ENCODE measurements at regions not wholly inside any gene's neighbourhood (a gene's known extent, or its start where the extent isn't known, plus 50 kb on each side); places are given as distances from the start of the nearest gene placed in this dataset.

- no peak for DNase-seq (ENCODE audit: low read depth)
Observed at GRCh38 chr16:65445313-65446260, 323.7 kb upstream of the CDH11 start.

GRCh38 chr16:65441501-65441900 is 319.6 kb upstream of the CDH11 start:
- DNase-seq (ENCODE audit: low read depth), result no peak

GRCh38 chr16:65429504-65430181 is 307.8 kb upstream of the CDH11 start:
- no peak for DNase-seq (ENCODE audit: low read depth)

- DNase-seq (ENCODE audit: low read depth), result no peak
Observed at GRCh38 chr16:65426484-65426883, 304.6 kb upstream of the CDH11 start.

GRCh38 chr16:65422934-65423333 is 301.1 kb upstream of the CDH11 start:
- DNase-seq (ENCODE audit: low read depth), result no peak

GRCh38 chr16:65421596-65421995 is 299.7 kb upstream of the CDH11 start:
- no peak for DNase-seq (ENCODE audit: low read depth)

GRCh38 chr16:65418435-65418834 is 296.6 kb upstream of the CDH11 start:
- peak; percentile 40 for DNase-seq (ENCODE audit: low read depth)

GRCh38 chr16:65415460-65415859 is 293.6 kb upstream of the CDH11 start:
- DNase-seq (ENCODE audit: low read depth), result peak; percentile 92

GRCh38 chr16:65414284-65414984 is 292.6 kb upstream of the CDH11 start:
- peak; percentile 95 for DNase-seq (ENCODE audit: low read depth)

- no peak for DNase-seq (ENCODE audit: low read depth)
Observed at GRCh38 chr16:65413861-65414260, 292.0 kb upstream of the CDH11 start.

- peak; percentile 80 for DNase-seq (ENCODE audit: low read depth)
Observed at GRCh38 chr16:65410801-65411200, 288.9 kb upstream of the CDH11 start.

- DNase-seq (ENCODE audit: low read depth), result peak; percentile 67
Observed at GRCh38 chr16:65409510-65409909, 287.6 kb upstream of the CDH11 start.

GRCh38 chr16:65406933-65407332 is 285.1 kb upstream of the CDH11 start:
- no peak for DNase-seq (ENCODE audit: low read depth)

GRCh38 chr16:65406116-65406515 is 284.3 kb upstream of the CDH11 start:
- DNase-seq (ENCODE audit: low read depth), result no peak

GRCh38 chr16:65394281-65394680 is 272.4 kb upstream of the CDH11 start:
- no peak for DNase-seq (ENCODE audit: low read depth)

GRCh38 chr16:65392806-65393565 is 271.1 kb upstream of the CDH11 start:
- peak; percentile 96 for DNase-seq (ENCODE audit: low read depth)

- DNase-seq (ENCODE audit: low read depth), result peak; percentile 74
Observed at GRCh38 chr16:65388592-65388991, 266.7 kb upstream of the CDH11 start.

GRCh38 chr16:65386672-65387071 is 264.8 kb upstream of the CDH11 start:
- no peak for DNase-seq (ENCODE audit: low read depth)

- DNase-seq (ENCODE audit: low read depth), result peak; percentile 66
Observed at GRCh38 chr16:65384441-65384840, 262.6 kb upstream of the CDH11 start.

- peak; percentile 40 for DNase-seq (ENCODE audit: low read depth)
Observed at GRCh38 chr16:65377195-65377594, 255.3 kb upstream of the CDH11 start.

- DNase-seq (ENCODE audit: low read depth), result no peak
Observed at GRCh38 chr16:65376601-65377000, 254.7 kb upstream of the CDH11 start.

GRCh38 chr16:65375651-65376050 is 253.8 kb upstream of the CDH11 start:
- peak; percentile 54 for DNase-seq (ENCODE audit: low read depth)

All from M059J (cell line).